HCT116 (cell line): ENCODE measurements at regions not wholly inside any gene's neighbourhood (a gene's known extent, or its start where the extent isn't known, plus 50 kb on each side); places are given as distances from the start of the nearest gene placed in this dataset.

Experiments
- ATAC-seq: fragments of 200-7000 bp; cut with Tn5 transposase; 2 replicates; pipeline ENCODE4 v1.9.1; 2020; ENCODE audit warnings: mild to moderate bottlenecking, moderate library complexity
- BruUV-seq: library from RNA; stranded (reverse); fragments of 400-500 nt; replicated peaks from 2 replicates; lab custom pipeline; 2021; lab: Mats Ljungman, UMichigan
- CTCF ChIA-PET: fragments of 300-600 bp; sonication (Branson Sonifier 250); formaldehyde crosslinking; loops from one replicate; lab custom pipeline; 2021; ENCODE audit warnings: antibody characterized with exemption; lab: Charles Lee
- POLR2A ChIA-PET: fragments of 300-600, 350-600 bp; sonication (Branson Sonifier 250); formaldehyde crosslinking; loops from one replicate; lab custom pipeline; 2021; ENCODE audit warnings: antibody characterized with exemption; lab: Charles Lee
- RAD21 ChIA-PET, 2 experiments: fragments of 300-600 bp; sonication (Branson Sonifier 250); formaldehyde crosslinking; loops; one replicate each; lab custom pipeline; 2023; ENCODE audit warnings: low total read pairs in 2 of 2; ENCODE audit not compliant: uncharacterized antibody in 2 of 2, unreplicated experiment in 2 of 2, low non-redundant PET in 1 of 2; lab: Charles Lee
- DNase-seq: peaks from one replicate; pipeline ENCODE4 v3.0.0-alpha.2; 2010; ENCODE audit warnings: low read depth, low spot score
- H2AFZ ChIP-seq: fragments of 200-600 bp; shearing (Covaris generic), sonication (generic); 2 replicates; pipeline ENCODE4 v1.6.1; 2017; ENCODE audit warnings: low read depth, mixed run types, mixed read lengths, antibody characterized with exemption, low read length; ENCODE audit not compliant: poor library complexity, severe bottlenecking
- H3K27ac ChIP-seq: 2 replicates; pipeline ENCODE4 v1.5.1; 2012; ENCODE audit warnings: low read depth, low read length
- H3K27me3 ChIP-seq: fragments of 200-600 bp; sonication (generic); 2 replicates; pipeline ENCODE4 v1.6.1; 2016; ENCODE audit warnings: mixed run types, low read length, mixed read lengths; ENCODE audit not compliant: insufficient read depth
- H3K36me3 ChIP-seq, 2 experiments: fragments of 200-500 bp in 1 of 2; fragments of 200-600 bp in 1 of 2; sonication (Bioruptor generic) in 1 of 2; sonication (generic) in 1 of 2; 2 replicates each; pipeline versions ENCODE4 v1.5.1 to v1.6.1; 2014 to 2016; ENCODE audit warnings: low read length in 2 of 2, inconsistent platforms in 1 of 2, mixed read lengths in 1 of 2, mixed run types in 1 of 2; ENCODE audit not compliant: insufficient read depth in 2 of 2, control insufficient read depth in 1 of 2
- H3K4me1 ChIP-seq, 2 experiments: fragments of 200-600 bp in 1 of 2; sonication (generic) in 1 of 2; 2 replicates each; pipeline versions ENCODE4 v1.5.1 to v1.6.1; 2012 to 2017; ENCODE audit warnings: low read length in 2 of 2, inconsistent platforms in 1 of 2, mild to moderate bottlenecking in 1 of 2, mixed read lengths in 1 of 2, mixed run types in 1 of 2, moderate library complexity in 1 of 2; ENCODE audit not compliant: insufficient read depth in 2 of 2, control insufficient read depth in 1 of 2
- H3K4me2 ChIP-seq: fragments of 200-600 bp; sonication (generic); 2 replicates; pipeline ENCODE4 v1.6.1; 2017; ENCODE audit warnings: mixed run types, low read length, mixed read lengths
- H3K4me3 ChIP-seq, 2 experiments: fragments of 200-600 bp in 1 of 2; sonication (generic) in 1 of 2; replicated peaks in 1 of 2; 2 replicates each; pipeline ENCODE4 v1.5.1; 2011 to 2016; ENCODE audit warnings: low read length in 2 of 2, control low read depth in 1 of 2, low read depth in 1 of 2, mild to moderate bottlenecking in 1 of 2, mixed read lengths in 1 of 2, mixed run types in 1 of 2
- H3K79me2 ChIP-seq: fragments of 200-600 bp; sonication (generic); 2 replicates; pipeline ENCODE4 v1.6.1; 2017; ENCODE audit warnings: mild to moderate bottlenecking, mixed run types, low read length, moderate library complexity, mixed read lengths; ENCODE audit not compliant: insufficient read depth
- H3K9ac ChIP-seq: fragments of 200-600 bp; sonication (generic); 2 replicates; pipeline ENCODE4 v1.6.1; 2016; ENCODE audit warnings: low read length, mixed read lengths
- H3K9me2 ChIP-seq: fragments of 200-600 bp; sonication (generic), shearing (Covaris generic); 2 replicates; pipeline ENCODE4 v1.6.1; 2017; ENCODE audit warnings: mixed run types, mild to moderate bottlenecking, moderate library complexity; ENCODE audit not compliant: insufficient read depth
- H3K9me3 ChIP-seq, 2 experiments: fragments of 200-500 bp in 1 of 2; fragments of 200-600 bp in 1 of 2; sonication (Bioruptor generic) in 1 of 2; sonication (generic) in 1 of 2; 2 replicates each; pipeline ENCODE4 v1.6.1; 2014 to 2017; ENCODE audit warnings: low read length in 2 of 2, mixed read lengths in 2 of 2, inconsistent platforms in 1 of 2, low read depth in 1 of 2, mild to moderate bottlenecking in 1 of 2, mixed run types in 1 of 2, moderate library complexity in 1 of 2; ENCODE audit not compliant: control insufficient read depth in 1 of 2, insufficient read depth in 1 of 2
- H4K20me1 ChIP-seq: fragments of 200-600 bp; sonication (generic), shearing (Covaris generic); 2 replicates; pipeline ENCODE4 v1.6.1; 2017; ENCODE audit warnings: mixed run types, mild to moderate bottlenecking, moderate library complexity; ENCODE audit not compliant: insufficient read depth
- ATF3 ChIP-seq: IDR thresholded peaks from 2 replicates; pipeline ENCODE4 v1.6.1; 2012
- CBX3 ChIP-seq: IDR thresholded peaks from 2 replicates; pipeline ENCODE4 v1.6.1; 2012; ENCODE audit warnings: low read depth
- EZH2 ChIP-seq: fragments of 200-600 bp; sonication (generic); IDR thresholded peaks from 2 replicates; pipeline ENCODE4 v1.6.1; 2017; ENCODE audit warnings: antibody characterized with exemption, mixed run types
- EZH2phosphoT487 ChIP-seq: fragments of 200-600 bp; IDR thresholded peaks from 2 replicates; pipeline ENCODE4 v1.6.1; 2018; ENCODE audit warnings: antibody characterized with exemption, borderline replicate concordance
- JUND ChIP-seq: IDR thresholded peaks from 2 replicates; pipeline ENCODE4 v1.6.1; 2012
- MAX ChIP-seq: IDR thresholded peaks from 2 replicates; pipeline ENCODE4 v1.6.1; 2012
- POLR2A ChIP-seq: IDR thresholded peaks from 2 replicates; pipeline ENCODE4 v1.7.0; 2011; ENCODE audit warnings: borderline replicate concordance; ENCODE audit not compliant: insufficient read depth, insufficient read length; ENCODE audit errors: extremely low read depth
- POLR2AphosphoS5 ChIP-seq: IDR thresholded peaks from 2 replicates; pipeline ENCODE4 v1.6.1; 2011; ENCODE audit warnings: mild to moderate bottlenecking, low read depth, low read length, moderate library complexity
- REST ChIP-seq: IDR thresholded peaks from 2 replicates; pipeline ENCODE4 v1.6.1; 2012; ENCODE audit warnings: low read depth
- TCF7L2 ChIP-seq: IDR thresholded peaks from 2 replicates; pipeline ENCODE4 v1.7.0; 2011; ENCODE audit warnings: borderline replicate concordance, inconsistent platforms; ENCODE audit not compliant: insufficient read depth, insufficient read length; ENCODE audit errors: extremely low read depth
- ZNF274 ChIP-seq: fragments of 200-500 bp; sonication (Bioruptor generic); IDR thresholded peaks from 2 replicates; pipeline ENCODE4 v1.6.1; 2014; ENCODE audit warnings: mild to moderate bottlenecking, low read depth, low read length, inconsistent platforms
- intact Hi-C: fragments of 100-400 bp; cut with micrococcal nuclease; formaldehyde crosslinking; loops from 2 replicates; pipeline ENCODE4 v1.10.0; 2022

DNA sequence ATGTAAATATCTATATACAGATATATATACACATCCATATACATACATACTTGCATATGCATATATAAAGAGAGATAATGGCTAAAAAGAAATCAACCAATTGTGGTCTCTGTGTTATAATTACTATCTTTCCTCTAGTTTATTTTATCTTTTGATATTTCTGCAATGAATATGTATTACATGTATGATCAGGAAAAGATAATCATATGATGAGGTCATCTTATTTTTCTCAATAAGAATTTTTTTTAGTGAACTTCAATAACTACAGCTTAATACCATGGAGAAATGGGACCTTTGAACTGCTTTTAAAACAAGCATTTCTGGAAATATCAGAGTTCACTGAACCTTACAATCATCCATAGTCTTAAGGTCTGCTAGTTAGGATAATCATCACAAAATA lies 158.0 kb downstream of the HNRNPD start (continued):
- TF ChIP-seq REST (no peak), EZH2 (no peak), JUND (no peak), CBX3 (no peak), MAX (no peak), ZNF274 (no peak), TCF7L2 (no peak), EZH2phosphoT487 (no peak)

DNA sequence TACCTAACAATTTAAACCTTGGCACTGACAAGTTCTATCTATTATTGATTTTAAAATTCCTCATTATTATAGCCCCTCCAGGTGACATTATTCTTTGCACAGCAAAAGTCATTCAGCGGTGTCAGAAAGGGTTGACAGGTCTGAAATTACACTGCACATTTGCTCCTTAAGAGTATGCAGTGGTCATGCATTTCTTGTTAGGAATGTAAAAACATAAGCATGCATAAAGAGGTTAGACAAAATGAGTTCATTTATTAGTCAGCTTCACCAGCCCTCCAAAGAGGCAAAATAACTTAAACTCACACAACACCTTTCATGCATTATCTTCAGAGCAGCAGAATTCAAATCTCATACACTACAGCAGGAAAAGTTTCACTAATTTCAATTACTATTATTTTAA lies 158.8 kb downstream of the HNRNPD start:
- no peaks in the 10 kb centered on the region for H3K9me2 ChIP-seq
- H3K4me1 ChIP-seq, result no peaks in the 10 kb centered on the region
- CTCF ChIA-PET, result no interaction called here
- no peaks in the 10 kb centered on the region for H3K9me3 ChIP-seq
- H4K20me1 ChIP-seq, result no peaks in the 10 kb centered on the region
- no peak overlapping the region for H2AFZ ChIP-seq
- H3K79me2 ChIP-seq, result no peaks in the 10 kb centered on the region
- intact Hi-C loops, result loop anchor here (5.0 kb wide), 1 partner anchor 808 kb away; no protein-coding TSS in a partner anchor
- no peak for TF ChIP-seq ATF3
- TF ChIP-seq POLR2AphosphoS5, result no peak
- no peak for TF ChIP-seq ZNF274
- no peak for TF ChIP-seq EZH2
- TF ChIP-seq REST, result no peak
- no peak for TF ChIP-seq POLR2A
- ATAC-seq (no peak), DNase-seq (no peak)
- no TSS peak for BruUV-seq
- H3K4me2 ChIP-seq, result no peak overlapping the region
- no peak overlapping the region for H3K27ac ChIP-seq
- no peaks in the 10 kb centered on the region for H3K36me3 ChIP-seq
- RAD21 ChIA-PET, result no interaction called here
- no peak overlapping the region for H3K9ac ChIP-seq
- no peak overlapping the region for H3K4me3 ChIP-seq
- H3K27me3 ChIP-seq, result peaks cover 44% of the 10 kb centered on the region
- POLR2A ChIA-PET, result no interaction called here
